HG03139 (cell line): ENCODE measurements at regions not wholly inside any gene's neighbourhood (a gene's known extent, or its start where the extent isn't known, plus 50 kb on each side); places are given as distances from the start of the nearest gene placed in this dataset.

ENCODE experiments used
- ATAC-seq: cut with Tn5 transposase; IDR thresholded peaks from one replicate; pipeline ENCODE4 v1.9.1; 2021; ENCODE audit not compliant: unreplicated experiment

- no peak for ATAC-seq
Measured at GRCh38 chr13:74004109-74004508, 130.1 kb downstream of the KLF12 start.

GRCh38 chr13:74003374-74003773 is 130.8 kb downstream of the KLF12 start:
- no peak for ATAC-seq

- ATAC-seq: no peak
Measured at GRCh38 chr13:74000876-74001275, 133.3 kb downstream of the KLF12 start.

- peak; percentile 66 for ATAC-seq
Measured at GRCh38 chr13:73998631-73999030, 135.6 kb downstream of the KLF12 start.

GRCh38 chr13:73997964-73998363 is 136.2 kb downstream of the KLF12 start:
- ATAC-seq: no peak

GRCh38 chr13:73996569-73996968 is 137.6 kb downstream of the KLF12 start:
- no peak for ATAC-seq

GRCh38 chr13:73995736-73996135 is 138.5 kb downstream of the KLF12 start:
- ATAC-seq: no peak

GRCh38 chr13:73993661-73994060 is 140.5 kb downstream of the KLF12 start:
- no peak for ATAC-seq

- no peak for ATAC-seq
Measured at GRCh38 chr13:73991884-73992283, 142.3 kb downstream of the KLF12 start.

GRCh38 chr13:73991384-73991783 is 142.8 kb downstream of the KLF12 start:
- ATAC-seq: no peak

GRCh38 chr13:73989244-73989843 is 144.9 kb downstream of the KLF12 start:
- no peak for ATAC-seq

GRCh38 chr13:73988461-73988860 is 145.7 kb downstream of the KLF12 start:
- ATAC-seq: no peak

GRCh38 chr13:73987618-73988017 is 146.6 kb downstream of the KLF12 start:
- ATAC-seq: no peak

GRCh38 chr13:73985783-73986182 is 148.4 kb downstream of the KLF12 start:
- ATAC-seq: no peak

- ATAC-seq: no peak
Measured at GRCh38 chr13:73984949-73985691, 149.1 kb downstream of the KLF12 start.

- no peak for ATAC-seq
Measured at GRCh38 chr13:73984201-73984600, 150.0 kb downstream of the KLF12 start.

- no peak for ATAC-seq
Measured at GRCh38 chr13:73983109-73983508, 151.1 kb downstream of the KLF12 start.

GRCh38 chr13:73981595-73981994 is 152.6 kb downstream of the KLF12 start:
- ATAC-seq: no peak

- no peak for ATAC-seq
Measured at GRCh38 chr13:73975767-73976166, 158.4 kb downstream of the KLF12 start.

GRCh38 chr13:73974051-73974450 is 160.2 kb downstream of the KLF12 start:
- no peak for ATAC-seq

- ATAC-seq: no peak
Measured at GRCh38 chr13:73973156-73973555, 161.0 kb downstream of the KLF12 start.

- ATAC-seq: no peak
Measured at GRCh38 chr13:73972545-73972944, 161.7 kb downstream of the KLF12 start.

GRCh38 chr13:73971481-73971880 is 162.7 kb downstream of the KLF12 start:
- no peak for ATAC-seq
